ENCODE measurements at regions not wholly inside any gene's neighbourhood (a gene's known extent, or its start where the extent isn't known, plus 50 kb on each side); places are given as distances from the start of the nearest gene placed in this dataset.

- Histone ChIP-seq H3K27me3 (ENCODE audit: control insufficient read depth in 1 of 2, insufficient read depth in 2 of 2, low read length in 2 of 2) (peaks cover 0 to 10% of the 10 kb centered on the region in 2 experiments; a peak in 2 of 5 replicates), H3K9ac (ENCODE audit: insufficient read depth, low read depth, low read length) (no peak overlapping the region), H3K27ac (ENCODE audit: extremely low read length, insufficient read depth, low read length) (no peak overlapping the region), H3K4me3 (replicated peaks in 1 of 3; ENCODE audit: insufficient read depth in 1 of 3, low read depth in 2 of 3, low read length in 3 of 3) (no peak overlapping the region), H3K79me2 (ENCODE audit: insufficient read depth, low read length) (no peaks in the 10 kb centered on the region), H3K4me2 (ENCODE audit: low read depth, low read length) (no peak overlapping the region), H3K4me1 (ENCODE audit: insufficient read depth, low read length) (no peaks in the 10 kb centered on the region), H3K36me3 (replicated peaks in 1 of 2; ENCODE audit: control insufficient read depth in 1 of 2, insufficient read depth in 2 of 2, low read length in 2 of 2) (no peaks in the 10 kb centered on the region), H4K20me1 (ENCODE audit: insufficient read depth, low read length) (no peaks in the 10 kb centered on the region), H3K9me3 (ENCODE audit: low read length) (no peaks in the 10 kb centered on the region), H2AFZ (ENCODE audit: low read length) (no peak overlapping the region)
- WGBS (ENCODE audit: low lambda C conversion rate), result no CpG with 5 or more reads among the region's 9 CpGs
- ATAC-seq (no peak), FAIRE-seq (no peak), DNase-seq (ENCODE audit: low spot score) (no peak)
- CTCF ChIA-PET (ENCODE audit: low intra/inter-chr PET ratio, low total read pairs), result no interaction called here
- no TSS peak for BruUV-seq (replicated peaks)
- POLR2A ChIA-PET, result no interaction called here
- intact Hi-C loops (cut with micrococcal nuclease; ENCODE audit: unreplicated experiment), result loop anchor here (5.0 kb wide), 1 partner anchor 578 kb away; no protein-coding TSS in a partner anchor
- in situ Hi-C loops (cut with HindIII; ENCODE audit: extremely low pct_ligation_motif_present, low pct_unique_long_range_greater_than_20kb), result no loop called here
- TF ChIP-seq RELA (CRISPR knock-in tag; IDR thresholded peaks at IDR 0.05) (no peak), ZBTB33 (CRISPR knock-in tag; IDR thresholded peaks at IDR 0.05) (no peak), ZBED4 (CRISPR knock-in tag; IDR thresholded peaks at IDR 0.05; ENCODE audit: borderline replicate concordance) (no peak), ZFP41 (CRISPR knock-in tag; IDR thresholded peaks at IDR 0.05; ENCODE audit: borderline replicate concordance) (no peak), UBTF (CRISPR knock-in tag; IDR thresholded peaks at IDR 0.05) (no peak), ZNF180 (CRISPR knock-in tag; IDR thresholded peaks at IDR 0.05; ENCODE audit: borderline replicate concordance, low read depth) (no peak), ZNF329 (CRISPR knock-in tag; IDR thresholded peaks at IDR 0.05; ENCODE audit: low read depth) (no peak), DPF2 (CRISPR knock-in tag; IDR thresholded peaks at IDR 0.05; ENCODE audit: borderline replicate concordance, low read depth) (no peak), POLR2A (IDR thresholded peaks at IDR 0.05; ENCODE audit: insufficient read depth in 1 of 2, low read depth in 2 of 2, low read length in 2 of 2) (no peak), ARNT2 (CRISPR knock-in tag; IDR thresholded peaks at IDR 0.05; ENCODE audit: low read depth) (no peak), TBL1XR1 (IDR thresholded peaks at IDR 0.05; ENCODE audit: borderline replicate concordance, low read length, partially characterized antibody) (no peak), RAD21 (CRISPR knock-in tag; IDR thresholded peaks at IDR 0.05) (no peak), MEIS1 (CRISPR knock-in tag; IDR thresholded peaks at IDR 0.05; ENCODE audit: borderline replicate concordance) (no peak), ZSCAN31 (CRISPR knock-in tag; IDR thresholded peaks at IDR 0.05; ENCODE audit: low read depth) (no peak), LRRFIP1 (CRISPR knock-in tag; conservative IDR thresholded peaks at IDR 0.05) (no peak)
Measured at GRCh38 chr14:98899441-98899840, 372.6 kb downstream of the BCL11B start.

Data from HepG2 (cell line).